CD4-positive, alpha-beta T cell treated with Interleukin-21 for 1 hour (primary cell): ENCODE measurements at regions not wholly inside any gene's neighbourhood (a gene's known extent, or its start where the extent isn't known, plus 50 kb on each side); places are given as distances from the start of the nearest gene placed in this dataset.
"Not testable (repeated sequence)": the region's sequence is repeated elsewhere in the genome, so short reads cannot be mapped to it uniquely, and the experiment has no call there.

Experiments used
- DNase-seq: peaks from one replicate; pipeline ENCODE4 v3.0.0-alpha.2; 2020

- no peak for DNase-seq
Observed at GRCh38 chr14:41549821-41550607, 56.7 kb upstream of the LRFN5 start.

- DNase-seq, result no peak
Observed at GRCh38 chr14:41549282-41549681, 57.4 kb upstream of the LRFN5 start.

- no peak for DNase-seq
Observed at GRCh38 chr14:41548666-41549065, 58.0 kb upstream of the LRFN5 start.

- no peak for DNase-seq
Observed at GRCh38 chr14:41541333-41541732, 65.3 kb upstream of the LRFN5 start.

- DNase-seq, result no peak
Observed at GRCh38 chr14:41532255-41532654, 74.4 kb upstream of the LRFN5 start.

- DNase-seq, result no peak
Observed at GRCh38 chr14:41521891-41522290, 84.8 kb upstream of the LRFN5 start.

GRCh38 chr14:41518030-41518429, 88.6 kb upstream of the LRFN5 start:
- not testable (repeated sequence) for DNase-seq

GRCh38 chr14:41506552-41506951, 100.1 kb upstream of the LRFN5 start:
- DNase-seq, result no peak

- no peak for DNase-seq
Observed at GRCh38 chr14:41505491-41505890, 101.2 kb upstream of the LRFN5 start.

GRCh38 chr14:41498959-41499358, 107.7 kb upstream of the LRFN5 start:
- no peak for DNase-seq

- DNase-seq, result no peak
Observed at GRCh38 chr14:41490323-41490722, 116.4 kb upstream of the LRFN5 start.

GRCh38 chr14:41489315-41489972, 117.2 kb upstream of the LRFN5 start:
- no peak for DNase-seq

GRCh38 chr14:41488401-41488800, 118.3 kb upstream of the LRFN5 start:
- DNase-seq, result no peak

- no peak for DNase-seq
Observed at GRCh38 chr14:41482861-41483260, 123.8 kb upstream of the LRFN5 start.

GRCh38 chr14:41476526-41476925, 130.2 kb upstream of the LRFN5 start:
- no peak for DNase-seq

GRCh38 chr14:41461380-41461779, 145.3 kb upstream of the LRFN5 start:
- no peak for DNase-seq

GRCh38 chr14:41457393-41457792, 149.3 kb upstream of the LRFN5 start:
- no peak for DNase-seq

- DNase-seq, result no peak
Observed at GRCh38 chr14:41449066-41449465, 157.6 kb upstream of the LRFN5 start.

- DNase-seq, result no peak
Observed at GRCh38 chr14:41446008-41446407, 160.7 kb upstream of the LRFN5 start.

GRCh38 chr14:41423503-41423902, 183.2 kb upstream of the LRFN5 start:
- no peak for DNase-seq

- DNase-seq, result not testable (repeated sequence)
Observed at GRCh38 chr14:41421308-41421707, 185.4 kb upstream of the LRFN5 start.

- no peak for DNase-seq
Observed at GRCh38 chr14:41419709-41420108, 187.0 kb upstream of the LRFN5 start.

GRCh38 chr14:41418851-41419250, 187.8 kb upstream of the LRFN5 start:
- DNase-seq, result no peak

GRCh38 chr14:41409806-41410205, 196.9 kb upstream of the LRFN5 start:
- DNase-seq, result no peak

- DNase-seq, result no peak
Observed at GRCh38 chr14:41404126-41404525, 202.6 kb upstream of the LRFN5 start.
